GM18502 (cell line): ENCODE measurements at regions not wholly inside any gene's neighbourhood (a gene's known extent, or its start where the extent isn't known, plus 50 kb on each side); places are given as distances from the start of the nearest gene placed in this dataset.
"Not testable (repeated sequence)": the region's sequence is repeated elsewhere in the genome, so short reads cannot be mapped to it uniquely, and the experiment has no call there.

ENCODE experiments used
- ATAC-seq: cut with Tn5 transposase; IDR thresholded peaks from one replicate; pipeline ENCODE4 v1.9.1; 2021; ENCODE audit warnings: mild to moderate bottlenecking; ENCODE audit not compliant: unreplicated experiment, poor library complexity

DNA sequence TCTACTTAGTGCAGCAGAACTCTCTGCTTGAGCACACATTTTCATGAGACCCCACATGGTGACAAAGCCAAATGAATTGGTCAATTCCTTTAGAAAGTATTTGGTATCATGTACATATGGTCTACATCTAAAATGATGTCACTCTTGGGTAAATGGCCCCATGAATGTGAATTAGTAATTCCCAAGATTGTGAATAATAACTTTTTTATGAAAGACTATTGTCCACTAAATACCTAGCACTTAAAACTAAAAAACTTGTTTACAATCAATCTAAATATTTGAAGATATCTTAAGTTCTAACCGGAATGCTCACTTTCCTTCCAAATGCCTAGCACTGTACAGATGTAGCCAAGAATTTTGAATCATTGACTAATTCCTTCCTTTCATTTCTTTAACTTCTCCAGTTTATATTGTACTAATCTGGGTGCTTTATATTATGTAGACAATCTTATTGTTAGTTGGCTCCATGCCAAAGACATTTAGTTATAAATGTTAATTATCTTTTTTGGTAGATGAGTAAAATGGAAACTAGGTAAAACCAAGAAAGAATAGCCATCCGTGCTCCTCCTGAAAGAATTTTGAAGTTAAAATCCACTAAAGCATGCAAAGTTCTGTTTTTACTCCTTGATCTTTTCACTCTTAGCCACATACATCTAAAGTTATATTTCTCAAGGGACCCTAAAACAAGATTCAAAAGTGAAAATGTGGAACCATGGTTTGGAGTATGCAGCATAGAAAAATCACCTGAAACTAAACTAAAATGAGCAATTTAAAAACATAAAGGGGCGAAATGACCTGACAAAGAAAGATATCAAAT lies 145.0 kb upstream of the ARHGAP20 start:
- peak; percentile 53 for ATAC-seq

DNA sequence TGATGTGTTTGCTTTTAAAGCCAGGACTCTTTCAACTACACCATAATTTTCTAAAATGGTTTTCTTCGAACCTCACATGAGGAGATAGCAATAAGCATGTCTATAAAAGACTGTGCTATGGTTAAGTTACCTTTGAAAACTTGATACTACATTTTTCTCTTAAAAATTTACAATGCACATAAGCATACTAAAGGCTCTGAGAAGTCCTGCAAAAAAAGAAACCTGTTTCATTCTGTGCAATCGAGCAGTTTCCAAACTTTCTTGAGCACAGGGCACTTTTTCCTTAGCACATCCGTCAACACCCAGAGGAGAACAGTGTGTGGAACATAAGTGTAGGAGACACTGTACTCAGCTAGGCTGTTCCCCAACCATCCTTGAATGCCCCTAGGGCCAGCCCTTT lies 144.1 kb upstream of the ARHGAP20 start:
- ATAC-seq, result no peak

DNA sequence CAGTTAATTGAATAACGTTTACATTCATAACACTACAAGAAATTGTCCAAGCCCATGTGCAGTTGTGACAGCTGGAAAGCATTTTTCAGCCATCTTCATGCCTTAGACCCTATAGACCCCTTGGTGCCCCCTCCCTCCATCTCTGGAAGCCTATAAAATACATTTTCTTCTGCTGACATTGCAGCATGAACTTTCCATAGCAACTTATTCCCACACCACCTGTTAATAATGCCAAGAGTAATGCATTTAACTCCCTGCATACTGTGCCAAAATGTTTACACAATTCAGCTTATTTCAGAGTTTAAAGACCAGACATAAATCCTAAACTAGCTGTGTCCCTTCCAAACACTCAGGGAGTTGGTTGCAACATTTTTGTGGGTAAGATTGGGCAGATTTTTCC lies 143.0 kb upstream of the ARHGAP20 start:
- no peak for ATAC-seq

DNA sequence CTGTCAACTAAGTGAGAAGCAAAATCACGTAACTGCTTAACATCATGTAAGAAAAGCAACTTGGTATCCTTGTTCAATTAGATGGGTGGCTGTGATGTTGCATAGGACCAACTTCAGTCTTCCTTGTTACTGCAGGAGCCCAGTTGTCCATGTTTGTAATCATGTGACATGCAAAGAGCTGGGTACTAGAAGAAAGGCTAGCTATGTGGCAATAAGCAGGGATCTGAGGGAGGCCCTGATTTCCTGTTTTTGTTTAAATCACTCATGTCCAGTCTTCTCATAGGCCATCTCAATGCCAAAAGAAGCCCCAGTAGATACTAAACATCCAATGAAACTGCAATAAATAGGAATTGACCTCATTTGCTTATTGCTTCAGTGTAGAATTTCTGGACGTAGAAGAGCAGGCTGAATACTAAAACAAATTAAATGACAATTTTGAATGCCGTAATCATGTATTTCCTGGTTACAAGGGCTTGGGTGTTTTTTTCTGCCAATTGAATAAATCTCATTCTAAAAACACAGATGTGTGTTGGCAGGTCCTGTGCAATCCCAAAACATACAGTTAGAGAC lies 140.8 kb upstream of the ARHGAP20 start:
- ATAC-seq, result no peak

DNA sequence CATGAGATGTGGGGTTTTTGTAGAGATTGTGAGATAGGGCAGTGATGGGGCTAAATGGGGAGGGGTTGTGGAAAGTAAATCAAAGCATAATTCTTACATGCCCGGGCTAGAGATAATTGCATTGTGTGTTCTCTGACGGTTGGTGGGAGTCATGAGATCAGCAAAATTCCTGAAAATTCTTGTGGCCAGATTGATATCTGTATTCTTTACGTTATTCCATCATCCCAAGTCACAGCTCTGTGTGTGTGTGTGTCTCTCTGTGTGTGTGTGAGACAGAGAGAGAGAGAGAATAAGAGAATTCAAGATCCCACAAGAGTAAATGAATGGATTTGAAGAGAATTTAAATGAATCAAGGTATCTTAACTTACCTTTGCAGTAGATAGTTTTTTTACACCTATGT lies 138.6 kb upstream of the ARHGAP20 start:
- no peak for ATAC-seq

DNA sequence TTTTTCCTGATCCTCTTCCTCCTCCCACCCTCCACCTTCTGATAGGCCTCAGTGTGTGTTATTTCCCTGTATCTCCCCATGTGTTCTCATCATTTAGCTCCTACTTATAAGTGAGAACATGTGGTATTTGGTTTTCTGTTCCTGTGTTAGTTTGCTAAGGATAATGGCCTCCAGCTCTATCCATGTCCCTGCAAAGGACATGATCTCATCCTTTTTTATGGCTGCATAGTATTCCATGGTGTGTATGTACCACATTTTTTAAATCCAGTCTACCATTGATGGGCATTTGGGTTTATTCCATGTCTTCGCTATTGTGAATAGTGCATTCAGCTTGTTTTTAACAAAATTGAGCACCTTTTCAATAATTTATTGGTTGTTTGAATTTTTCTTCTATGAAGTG lies 130.8 kb upstream of the ARHGAP20 start:
- not testable (repeated sequence) for ATAC-seq

DNA sequence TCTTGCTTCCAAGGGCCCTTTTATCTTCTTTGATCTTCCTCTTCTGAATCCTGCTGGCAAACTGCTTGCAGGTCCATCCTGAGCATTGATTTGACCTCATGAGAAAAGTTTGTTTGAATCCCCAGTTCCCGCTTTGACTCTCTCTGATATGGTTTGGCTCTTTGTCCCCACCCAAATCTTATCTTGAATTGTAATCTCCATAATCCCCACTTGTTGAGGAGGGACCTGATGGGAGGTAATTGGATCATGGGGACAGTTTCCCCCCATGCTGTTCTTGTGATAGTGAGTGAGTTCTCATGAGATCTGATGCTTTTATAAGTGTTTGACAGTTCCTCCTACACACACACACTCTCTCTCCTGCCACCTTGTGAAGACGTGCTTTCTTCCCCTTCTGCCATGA lies 126.6 kb upstream of the ARHGAP20 start:
- ATAC-seq, result no peak

DNA sequence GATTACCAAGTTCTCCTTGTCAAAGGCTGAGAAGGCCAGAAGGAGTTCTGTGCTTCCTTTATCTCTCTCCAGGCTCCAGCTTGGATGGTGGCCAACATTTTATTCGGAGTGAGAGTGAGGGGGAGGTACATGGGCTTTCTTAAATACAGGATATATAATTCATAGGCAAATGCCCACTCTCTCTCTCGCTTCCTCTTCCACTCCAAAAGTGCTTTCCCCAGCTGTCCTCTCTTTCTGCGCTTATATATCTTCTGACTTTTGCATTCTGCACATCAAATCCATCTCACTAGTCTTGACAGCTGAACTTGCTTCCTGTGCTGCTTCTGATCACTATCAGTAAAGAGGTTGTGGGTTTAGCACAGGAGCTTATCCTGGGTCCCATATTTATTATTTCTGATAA lies 125.4 kb upstream of the ARHGAP20 start:
- no peak for ATAC-seq

DNA sequence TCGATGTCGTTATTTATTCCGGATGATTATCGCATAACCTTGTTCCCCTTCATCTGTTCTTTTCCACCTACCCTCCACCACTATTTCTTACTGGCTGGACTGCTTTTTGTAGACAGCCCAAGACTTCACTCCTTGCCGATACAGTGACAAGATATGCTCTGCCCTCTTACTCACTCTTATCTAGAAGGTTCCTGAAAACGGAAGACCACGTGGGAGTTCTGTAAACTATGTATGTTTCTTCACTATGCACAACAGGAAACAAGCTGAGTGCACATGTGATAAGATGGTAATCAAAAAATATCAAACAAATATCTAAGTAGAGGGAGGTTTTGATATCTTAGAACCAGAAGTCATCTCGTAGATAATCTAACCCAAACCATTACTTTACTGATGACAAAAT lies 122.9 kb upstream of the ARHGAP20 start:
- no peak for ATAC-seq

DNA sequence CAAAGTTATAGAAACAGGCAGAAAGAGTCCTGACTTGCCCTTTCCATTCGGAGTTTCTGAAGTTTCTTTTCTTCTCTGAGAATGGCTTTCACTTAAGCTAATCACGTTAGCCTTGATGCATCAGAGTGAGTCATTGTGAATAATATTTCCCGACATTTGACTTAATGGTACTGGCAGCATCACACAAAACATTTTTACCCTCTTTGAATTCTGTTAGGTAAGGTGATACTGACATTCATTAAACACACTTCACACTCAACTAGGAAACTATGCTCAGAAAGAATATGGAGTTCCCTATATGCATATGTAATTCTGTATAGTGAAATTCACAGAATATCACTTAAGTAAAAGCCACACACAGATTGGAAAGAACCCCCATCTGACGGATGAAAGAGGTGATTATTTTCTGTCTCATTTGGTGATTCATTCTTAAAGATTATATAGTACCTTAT lies 120.8 kb upstream of the ARHGAP20 start:
- ATAC-seq, result no peak

DNA sequence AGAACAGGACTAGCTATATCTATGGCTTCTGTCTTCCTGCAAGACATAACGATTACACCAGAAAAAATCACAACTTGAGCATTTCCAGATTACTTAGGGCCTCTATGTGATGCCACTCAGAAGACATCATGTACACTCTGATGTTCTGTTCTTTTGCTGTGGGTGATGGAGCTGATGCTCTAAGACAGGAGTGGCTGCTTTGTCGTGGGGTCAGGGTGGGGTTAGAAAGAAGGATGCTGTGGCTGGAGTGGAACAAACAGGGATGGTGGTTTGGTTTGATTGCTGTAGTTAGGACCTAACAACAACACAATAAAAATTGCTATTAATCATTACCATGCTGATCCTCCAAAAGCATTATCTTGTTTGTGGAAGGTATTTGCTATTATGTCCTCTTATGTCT lies 120.3 kb upstream of the ARHGAP20 start:
- ATAC-seq, result no peak

DNA sequence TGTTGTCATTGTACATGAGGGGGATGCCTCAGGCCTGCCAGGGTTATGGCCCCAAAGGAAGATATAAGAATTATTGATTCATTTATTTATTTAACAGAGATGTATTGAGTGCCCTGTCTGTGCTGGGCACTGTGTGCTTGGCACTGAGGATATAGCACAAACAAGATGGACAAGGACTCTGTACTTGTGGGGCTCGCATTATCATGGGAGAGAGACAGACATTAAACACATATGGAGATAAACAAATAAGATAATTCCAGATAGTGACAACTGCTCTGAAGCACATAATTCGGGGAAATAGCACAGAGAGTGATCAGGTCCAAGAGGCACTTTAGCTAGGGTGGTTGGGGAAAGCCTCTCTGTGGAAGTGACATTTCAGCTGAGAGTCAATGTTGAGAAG lies 119.8 kb upstream of the ARHGAP20 start:
- ATAC-seq, result no peak

DNA sequence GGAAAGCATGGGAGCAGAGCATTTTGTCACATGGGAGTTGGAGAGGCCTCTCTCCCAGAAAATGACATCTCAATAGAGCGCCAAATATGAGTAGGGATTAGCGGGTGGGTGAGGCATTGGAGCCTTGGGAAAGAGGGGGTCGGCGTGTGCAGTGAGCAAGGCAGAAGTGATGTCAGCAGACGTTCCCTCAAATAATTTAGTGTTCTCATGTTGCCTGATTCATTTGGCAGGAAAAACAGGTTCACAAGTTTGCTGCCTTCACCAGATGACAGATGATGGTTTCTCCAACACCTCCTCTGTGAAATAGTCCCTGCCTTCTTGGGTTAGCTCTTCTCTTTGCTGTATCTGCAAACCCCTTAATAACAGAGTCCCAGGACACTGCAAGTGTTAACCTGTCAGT lies 118.5 kb upstream of the ARHGAP20 start:
- no peak for ATAC-seq

DNA sequence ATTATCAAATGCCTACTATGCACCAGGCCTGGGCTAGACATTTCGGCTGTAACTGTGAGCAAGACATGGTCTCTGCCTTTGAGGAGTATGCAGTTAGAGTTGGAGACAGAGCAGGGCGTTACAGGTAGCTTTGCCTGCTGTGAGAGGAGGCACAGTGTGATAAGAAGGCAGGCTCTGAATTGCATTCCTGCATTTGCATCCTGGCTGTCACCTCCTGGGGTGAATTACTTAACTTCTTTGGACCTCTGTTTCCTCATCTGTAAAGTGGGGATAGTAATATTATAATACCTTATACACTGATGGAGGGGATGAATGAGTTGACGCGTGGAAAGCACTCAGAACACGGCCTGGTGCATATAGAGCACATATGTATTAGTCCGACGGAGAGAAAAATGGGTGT lies 118.1 kb upstream of the ARHGAP20 start:
- no peak for ATAC-seq

DNA sequence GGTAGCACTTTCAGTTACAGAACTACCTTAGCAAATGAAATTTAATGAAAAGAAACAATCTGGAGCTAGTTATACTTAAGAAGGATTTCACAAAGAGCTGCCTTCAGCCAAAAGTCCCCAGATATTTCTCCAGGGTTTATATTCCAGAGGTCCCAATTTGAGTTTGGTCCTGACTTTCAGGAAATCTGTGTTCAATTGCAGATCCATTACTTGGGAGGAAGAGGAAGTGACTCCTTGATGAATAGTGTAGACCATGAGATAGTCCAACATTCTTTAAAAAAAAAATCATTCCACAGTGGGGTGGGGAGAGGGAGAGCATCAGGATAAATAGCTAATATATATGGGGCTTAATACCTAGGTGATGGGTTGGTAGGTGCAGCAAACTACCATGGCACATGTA lies 117.6 kb upstream of the ARHGAP20 start:
- no peak for ATAC-seq

DNA sequence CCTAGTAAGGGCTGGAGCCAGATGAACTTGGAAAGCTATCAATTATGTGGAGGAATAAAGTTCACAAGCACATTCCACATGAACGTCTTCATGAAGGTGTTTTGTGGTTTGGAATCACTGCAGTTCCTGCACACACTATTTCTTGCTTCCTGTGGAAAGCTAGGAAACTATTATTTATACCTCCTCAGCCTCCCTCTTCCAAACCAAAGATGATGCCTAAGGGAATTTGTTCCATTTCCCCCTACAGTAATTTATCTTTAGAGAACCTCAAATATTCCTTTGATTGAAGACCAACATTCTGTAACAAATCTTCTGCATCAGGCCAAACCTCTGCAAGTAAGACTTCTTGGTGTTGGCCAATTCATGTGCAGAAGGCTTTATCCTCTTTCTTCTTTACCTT lies 115.8 kb upstream of the ARHGAP20 start:
- ATAC-seq, result no peak

DNA sequence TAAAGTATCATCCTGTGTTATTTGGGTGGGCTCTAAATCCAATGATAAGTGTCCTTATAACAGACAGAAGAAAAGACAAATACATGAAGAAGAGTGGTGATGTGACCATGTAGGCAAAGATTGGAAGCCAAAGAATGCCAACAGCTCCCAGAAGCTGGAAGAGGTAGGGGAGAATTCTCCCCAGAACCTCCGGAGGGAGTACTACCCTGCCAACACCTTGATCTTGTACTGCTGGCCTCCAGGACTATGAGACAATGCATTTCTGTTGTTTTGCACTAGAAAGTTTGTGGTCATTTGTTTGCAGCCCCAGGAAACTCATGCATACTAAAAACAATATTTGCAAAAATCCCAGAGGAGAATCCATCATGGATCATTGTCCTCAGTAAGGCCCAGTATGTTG lies 115.0 kb upstream of the ARHGAP20 start:
- no peak for ATAC-seq

DNA sequence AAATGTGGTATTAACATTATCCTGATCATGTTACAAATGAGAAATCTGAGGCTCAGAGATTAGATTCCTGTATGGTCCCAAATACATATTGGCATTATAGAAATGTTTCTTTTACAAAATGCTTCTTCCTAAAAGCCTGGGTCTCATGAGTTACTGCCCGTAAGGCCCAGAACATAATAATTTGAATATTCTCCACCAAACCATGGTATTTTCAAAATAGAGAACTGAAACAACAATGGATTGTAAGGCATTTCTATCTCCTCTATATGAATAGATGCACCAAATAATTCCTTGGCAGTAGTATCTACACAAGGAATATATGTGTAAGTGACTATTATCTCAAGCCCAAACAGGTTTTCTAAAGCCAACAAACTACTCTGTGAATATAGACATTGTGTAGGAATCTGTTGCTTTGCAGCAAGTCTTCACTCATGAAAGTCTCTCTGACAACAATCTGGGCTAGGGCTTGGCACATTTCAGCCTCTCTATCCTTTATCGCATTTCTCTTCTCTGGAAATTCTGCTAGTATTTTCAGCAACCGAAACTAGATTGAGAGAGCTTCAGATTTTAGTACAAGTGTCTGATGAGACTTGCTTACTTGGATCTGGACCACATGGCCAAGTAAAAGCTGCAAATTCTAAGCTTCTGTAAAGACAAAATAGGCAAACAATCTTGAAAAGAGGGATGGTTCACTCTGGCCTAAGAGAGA lies 112.8 kb upstream of the ARHGAP20 start:
- ATAC-seq, result no peak

DNA sequence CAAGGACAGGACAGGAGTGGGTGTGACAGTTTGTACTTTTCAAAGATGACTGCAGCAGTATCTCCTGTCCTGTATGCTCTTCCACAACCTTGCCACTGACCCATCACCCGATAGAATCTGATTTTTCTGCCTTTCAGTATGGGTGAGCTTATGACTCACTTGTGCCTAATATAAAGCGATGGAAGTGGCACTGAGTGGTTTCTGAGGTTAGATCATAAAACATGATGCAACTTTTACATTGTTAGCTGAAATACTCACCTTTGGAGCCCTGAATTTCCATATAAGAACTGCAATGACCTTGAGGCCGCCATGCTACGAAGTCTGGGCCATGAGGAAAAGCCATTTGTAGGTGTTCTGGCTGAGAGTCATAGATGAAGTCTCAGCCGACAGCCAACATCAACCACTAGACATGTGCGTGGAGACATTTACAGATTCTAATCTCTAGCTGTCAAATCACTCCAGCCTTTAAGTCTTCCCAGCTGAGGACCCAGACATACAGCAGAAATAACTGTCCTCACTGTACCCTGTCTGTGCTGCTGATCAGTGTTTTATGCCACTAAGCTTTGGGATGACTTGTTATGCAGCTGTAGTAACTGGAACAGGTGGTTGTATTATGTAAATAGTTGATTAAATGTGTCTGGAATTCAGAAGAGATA lies 105.9 kb upstream of the ARHGAP20 start:
- ATAC-seq, result no peak

DNA sequence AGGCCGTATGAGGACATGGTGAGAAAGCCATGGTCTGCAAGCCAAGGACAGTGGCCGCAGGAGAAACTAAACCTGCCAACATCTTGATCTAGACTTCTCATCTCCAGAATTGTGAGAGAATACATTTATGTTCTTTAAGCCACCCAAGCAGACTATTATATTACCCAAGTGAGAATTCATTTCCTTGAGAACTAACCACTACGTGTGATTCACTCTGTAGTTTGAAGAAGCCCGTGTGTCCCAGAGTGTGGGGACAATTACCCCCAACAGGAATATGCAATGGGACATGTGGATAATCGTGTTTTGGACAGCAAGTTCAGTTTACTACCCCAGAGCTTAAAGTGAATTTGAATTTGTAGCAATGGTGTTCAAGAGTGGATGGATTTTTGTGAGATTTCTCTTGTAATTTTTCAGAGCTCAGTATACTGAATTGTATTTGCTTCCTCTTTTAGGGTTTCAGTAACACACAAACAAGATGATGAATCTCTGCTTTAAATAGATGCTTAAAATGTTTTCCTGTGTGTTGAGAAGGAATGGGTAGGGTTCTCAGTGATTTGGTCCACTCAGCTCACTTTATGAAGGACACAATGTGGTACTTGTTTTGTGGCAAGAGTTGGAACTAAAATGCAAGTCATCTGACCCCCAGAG lies 100.0 kb upstream of the ARHGAP20 start:
- ATAC-seq, result no peak
